Adrenal gland (tissue), 5 donors: ENCODE measurements at regions not wholly inside any gene's neighbourhood (a gene's known extent, or its start where the extent isn't known, plus 50 kb on each side); places are given as distances from the start of the nearest gene placed in this dataset.
"Not testable (repeated sequence)": the region's sequence is repeated elsewhere in the genome, so short reads cannot be mapped to it uniquely, and the experiment has no call there.

Source experiments
- POLR2A ChIP-seq, 2 donors: fragments of 450-650 bp; IDR thresholded peaks; one replicate each; pipeline ENCODE4 v1.6.1; 2017; ENCODE audit warnings: antibody characterized with exemption in 2 of 2, mild to moderate bottlenecking in 2 of 2, moderate library complexity in 1 of 2
- TF ChIP-seq, protein P1 (sequence below), 6 experiments: fragments of 450-650 bp in 4 of 6; fragments of 200-600 bp in 2 of 6; sonication (generic) in 1 of 6; IDR thresholded peaks; 1 replicate in 5 of 6; 2 replicates in 1 of 6; pipeline versions ENCODE4 v1.5.1 to v1.8.0; 2016 to 2021; ENCODE audit warnings: antibody characterized with exemption in 6 of 6, mild to moderate bottlenecking in 2 of 6, moderate library complexity in 1 of 6
- donor health status: DM: no; HTN: no; CAD: no.

DNA sequence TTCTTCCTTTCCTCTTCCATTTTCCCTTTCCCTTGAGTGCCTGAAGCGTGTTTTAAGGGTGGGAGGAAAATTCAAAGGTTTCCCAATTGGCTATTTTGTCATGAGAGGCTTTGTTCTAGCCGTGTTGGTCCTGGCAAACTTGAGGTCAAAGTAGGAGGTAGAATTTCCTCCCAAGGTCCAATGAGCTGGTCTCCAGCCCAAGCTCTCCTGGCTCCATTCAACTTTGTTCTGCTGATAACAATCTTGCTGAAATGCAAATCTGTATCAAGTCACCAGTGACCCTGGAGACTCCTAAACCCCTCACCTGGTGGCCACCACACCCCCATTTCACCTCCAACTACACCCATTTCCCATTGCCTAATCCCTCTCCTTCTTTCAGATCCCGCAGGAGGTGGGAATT, 100.2 kb upstream of the TERB2 start:
- TF ChIP-seq, protein P1, sequence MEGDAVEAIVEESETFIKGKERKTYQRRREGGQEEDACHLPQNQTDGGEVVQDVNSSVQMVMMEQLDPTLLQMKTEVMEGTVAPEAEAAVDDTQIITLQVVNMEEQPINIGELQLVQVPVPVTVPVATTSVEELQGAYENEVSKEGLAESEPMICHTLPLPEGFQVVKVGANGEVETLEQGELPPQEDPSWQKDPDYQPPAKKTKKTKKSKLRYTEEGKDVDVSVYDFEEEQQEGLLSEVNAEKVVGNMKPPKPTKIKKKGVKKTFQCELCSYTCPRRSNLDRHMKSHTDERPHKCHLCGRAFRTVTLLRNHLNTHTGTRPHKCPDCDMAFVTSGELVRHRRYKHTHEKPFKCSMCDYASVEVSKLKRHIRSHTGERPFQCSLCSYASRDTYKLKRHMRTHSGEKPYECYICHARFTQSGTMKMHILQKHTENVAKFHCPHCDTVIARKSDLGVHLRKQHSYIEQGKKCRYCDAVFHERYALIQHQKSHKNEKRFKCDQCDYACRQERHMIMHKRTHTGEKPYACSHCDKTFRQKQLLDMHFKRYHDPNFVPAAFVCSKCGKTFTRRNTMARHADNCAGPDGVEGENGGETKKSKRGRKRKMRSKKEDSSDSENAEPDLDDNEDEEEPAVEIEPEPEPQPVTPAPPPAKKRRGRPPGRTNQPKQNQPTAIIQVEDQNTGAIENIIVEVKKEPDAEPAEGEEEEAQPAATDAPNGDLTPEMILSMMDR (IDR thresholded peaks at IDR 0.05), result not testable (repeated sequence)
- TF ChIP-seq POLR2A (IDR thresholded peaks at IDR 0.05), result not testable (repeated sequence)
